Fibroblast of lung (primary cell): ENCODE measurements at regions not wholly inside any gene's neighbourhood (a gene's known extent, or its start where the extent isn't known, plus 50 kb on each side); places are given as distances from the start of the nearest gene placed in this dataset.

Experiments
- DNase-seq, 2 donors: peaks; one replicate each; pipeline versions ENCODE4 v3.0.0 to v3.0.0-alpha.2; 2010; ENCODE audit warnings: low read depth in 2 of 2
- H2AFZ ChIP-seq: 2 replicates; pipeline ENCODE4 v1.5.1; 2012; ENCODE audit warnings: low read length, control low read depth, inconsistent platforms
- H3K27ac ChIP-seq: 2 replicates; pipeline ENCODE4 v1.5.1; 2011; ENCODE audit warnings: low read length, control low read depth; ENCODE audit not compliant: insufficient read depth
- H3K27me3 ChIP-seq: 2 replicates; pipeline ENCODE4 v1.5.1; 2011; ENCODE audit warnings: mild to moderate bottlenecking, low read length; ENCODE audit not compliant: control insufficient read depth, insufficient read depth
- H3K36me3 ChIP-seq: 2 replicates; pipeline ENCODE4 v1.5.1; 2011; ENCODE audit warnings: low read length; ENCODE audit not compliant: control insufficient read depth, insufficient read depth
- H3K4me1 ChIP-seq: 2 replicates; pipeline ENCODE4 v1.5.1; 2011; ENCODE audit warnings: low read length; ENCODE audit not compliant: control insufficient read depth, insufficient read depth; ENCODE audit errors: extremely low read depth
- H3K4me2 ChIP-seq: 2 replicates; pipeline ENCODE4 v1.5.1; 2011; ENCODE audit warnings: low read length, control low read depth; ENCODE audit not compliant: insufficient read depth; ENCODE audit errors: extremely low read depth
- H3K4me3 ChIP-seq, 4 experiments: fragments of 200-600 bp in 1 of 4; sonication (generic) in 1 of 4; replicated peaks in 1 of 4; 2 replicates each; pipeline ENCODE4 v1.5.1; 2011 to 2016; ENCODE audit warnings: low read length in 4 of 4, low read depth in 3 of 4, mild to moderate bottlenecking in 3 of 4, control low read depth in 2 of 4, inconsistent platforms in 1 of 4, mixed read lengths in 1 of 4; ENCODE audit not compliant: insufficient read depth in 1 of 4; ENCODE audit errors: control extremely low read depth in 1 of 4
- H3K79me2 ChIP-seq: 2 replicates; pipeline ENCODE4 v1.5.1; 2012; ENCODE audit warnings: mild to moderate bottlenecking, low read length, inconsistent platforms; ENCODE audit not compliant: control insufficient read depth, insufficient read depth
- H3K9ac ChIP-seq: 2 replicates; pipeline ENCODE4 v1.5.1; 2011; ENCODE audit warnings: mild to moderate bottlenecking, low read length, control low read depth; ENCODE audit not compliant: insufficient read depth
- H3K9me3 ChIP-seq: 2 replicates; pipeline ENCODE4 v1.5.1; 2012; ENCODE audit warnings: low read depth, low read length; ENCODE audit not compliant: control insufficient read depth, insufficient read depth
- H4K20me1 ChIP-seq: 2 replicates; pipeline ENCODE4 v1.5.1; 2011; ENCODE audit warnings: low read length; ENCODE audit not compliant: control insufficient read depth, insufficient read depth; ENCODE audit errors: extremely low read depth
- EZH2 ChIP-seq: IDR thresholded peaks from 2 replicates; pipeline ENCODE4 v1.5.1; 2012; ENCODE audit warnings: low read length, control low read depth, mild to moderate bottlenecking; ENCODE audit errors: missing control alignments
- TF ChIP-seq, protein P1 (sequence below), 2 donors: IDR thresholded peaks in 1 of 2; conservative IDR thresholded peaks in 1 of 2; 1 replicate in 1 of 2; 2 replicates in 1 of 2; pipeline ENCODE4 v1.5.1; 2011 to 2012; ENCODE audit warnings: low read length in 2 of 2, control low read depth in 1 of 2, inconsistent platforms in 1 of 2, low read depth in 1 of 2, mild to moderate bottlenecking in 1 of 2

DNA sequence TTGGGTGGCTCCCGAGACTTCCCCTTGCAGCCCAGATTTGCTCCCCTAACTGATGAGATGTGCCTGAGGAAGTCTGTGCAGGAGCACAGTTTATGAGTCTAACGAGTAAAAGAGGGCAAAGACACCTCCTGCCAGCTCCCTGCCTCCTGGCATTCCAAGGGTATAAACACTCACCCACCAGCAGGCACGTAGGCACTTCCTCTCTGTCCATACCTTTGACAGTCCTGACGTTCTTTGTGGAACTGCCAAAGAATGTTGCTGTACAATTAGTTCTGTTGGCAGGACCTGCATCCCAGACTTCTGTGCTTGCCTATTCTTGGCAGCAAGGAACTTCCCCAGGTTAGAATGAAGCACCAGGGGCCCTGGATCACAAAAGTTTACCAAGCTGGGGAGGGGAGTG lies 889.3 kb downstream of the BCL11B start:
- TF ChIP-seq, protein P1, sequence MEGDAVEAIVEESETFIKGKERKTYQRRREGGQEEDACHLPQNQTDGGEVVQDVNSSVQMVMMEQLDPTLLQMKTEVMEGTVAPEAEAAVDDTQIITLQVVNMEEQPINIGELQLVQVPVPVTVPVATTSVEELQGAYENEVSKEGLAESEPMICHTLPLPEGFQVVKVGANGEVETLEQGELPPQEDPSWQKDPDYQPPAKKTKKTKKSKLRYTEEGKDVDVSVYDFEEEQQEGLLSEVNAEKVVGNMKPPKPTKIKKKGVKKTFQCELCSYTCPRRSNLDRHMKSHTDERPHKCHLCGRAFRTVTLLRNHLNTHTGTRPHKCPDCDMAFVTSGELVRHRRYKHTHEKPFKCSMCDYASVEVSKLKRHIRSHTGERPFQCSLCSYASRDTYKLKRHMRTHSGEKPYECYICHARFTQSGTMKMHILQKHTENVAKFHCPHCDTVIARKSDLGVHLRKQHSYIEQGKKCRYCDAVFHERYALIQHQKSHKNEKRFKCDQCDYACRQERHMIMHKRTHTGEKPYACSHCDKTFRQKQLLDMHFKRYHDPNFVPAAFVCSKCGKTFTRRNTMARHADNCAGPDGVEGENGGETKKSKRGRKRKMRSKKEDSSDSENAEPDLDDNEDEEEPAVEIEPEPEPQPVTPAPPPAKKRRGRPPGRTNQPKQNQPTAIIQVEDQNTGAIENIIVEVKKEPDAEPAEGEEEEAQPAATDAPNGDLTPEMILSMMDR (conservative IDR thresholded peaks at IDR 0.05 in 1 of 2, IDR thresholded peaks at IDR 0.05 in 1 of 2; ENCODE audit: low read depth in 1 of 2, low read length in 2 of 2): no peak
- TF ChIP-seq EZH2: no peak
- H3K9ac ChIP-seq: no peak overlapping the region
- H3K27me3 ChIP-seq: no peaks in the 10 kb centered on the region
- H3K36me3 ChIP-seq: no peaks in the 10 kb centered on the region
- H3K4me1 ChIP-seq: no peaks in the 10 kb centered on the region
- no peak overlapping the region for H3K4me3 ChIP-seq
- H3K9me3 ChIP-seq: no peaks in the 10 kb centered on the region
- no peak for DNase-seq
- H2AFZ ChIP-seq: no peak overlapping the region
- no peak overlapping the region for H3K27ac ChIP-seq
- no peaks in the 10 kb centered on the region for H3K79me2 ChIP-seq
- no peak overlapping the region for H3K4me2 ChIP-seq
- H4K20me1 ChIP-seq: no peaks in the 10 kb centered on the region

DNA sequence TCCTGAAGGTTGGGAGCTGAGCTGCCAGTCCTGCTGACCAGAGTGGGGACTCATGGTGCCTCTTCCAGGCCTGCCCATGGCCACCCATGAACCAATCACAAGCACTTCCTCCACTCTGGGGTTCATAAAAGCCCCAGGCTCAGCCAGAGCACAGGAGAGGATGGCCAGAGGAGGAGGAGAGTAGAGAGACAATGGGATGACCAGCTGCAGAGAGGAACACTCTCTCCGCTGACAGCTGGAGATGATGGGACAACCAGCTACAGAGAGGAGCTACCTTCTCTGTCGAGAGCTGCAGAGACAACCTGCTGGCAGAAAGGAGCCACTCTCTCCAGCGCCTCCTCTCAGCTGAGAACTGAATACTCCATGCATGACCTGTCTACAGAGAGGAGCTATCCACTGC lies 886.1 kb downstream of the BCL11B start:
- no peak overlapping the region for H2AFZ ChIP-seq
- no peaks in the 10 kb centered on the region for H3K36me3 ChIP-seq
- H3K4me1 ChIP-seq: no peaks in the 10 kb centered on the region
- DNase-seq: no peak
- no peaks in the 10 kb centered on the region for H3K27me3 ChIP-seq
- no peak overlapping the region for H3K4me3 ChIP-seq
- no peak overlapping the region for H3K27ac ChIP-seq
- no peaks in the 10 kb centered on the region for H4K20me1 ChIP-seq
- no peaks in the 10 kb centered on the region for H3K79me2 ChIP-seq
- no peaks in the 10 kb centered on the region for H3K9me3 ChIP-seq
- H3K4me2 ChIP-seq: no peak overlapping the region
- no peak overlapping the region for H3K9ac ChIP-seq
- no peak for TF ChIP-seq EZH2
- TF ChIP-seq, protein P1 (conservative IDR thresholded peaks at IDR 0.05 in 1 of 2, IDR thresholded peaks at IDR 0.05 in 1 of 2; ENCODE audit: low read depth in 1 of 2, low read length in 2 of 2): no peak

DNA sequence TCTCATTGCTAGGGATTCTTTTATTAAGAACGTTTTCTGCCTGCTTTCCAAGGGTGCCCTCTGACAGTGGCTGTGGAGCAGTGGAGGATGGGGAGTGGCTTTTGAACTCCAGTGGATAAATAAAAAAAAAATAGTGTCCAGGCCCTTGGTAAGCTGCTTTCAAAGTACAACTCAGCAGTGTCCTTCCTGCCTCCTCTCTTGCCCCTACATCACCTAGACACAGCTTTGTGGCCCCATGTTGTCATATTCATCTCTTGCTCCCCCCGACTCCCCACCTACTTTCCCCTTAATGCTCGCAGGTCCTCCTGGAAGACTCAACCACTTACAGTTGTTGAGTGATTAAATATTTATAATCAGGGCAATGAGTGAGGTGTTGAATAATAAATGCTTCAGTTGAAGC lies 880.9 kb downstream of the BCL11B start:
- Histone ChIP-seq H3K27me3 (no peaks in the 10 kb centered on the region), H3K4me2 (no peak overlapping the region), H3K36me3 (no peaks in the 10 kb centered on the region), H3K9me3 (no peaks in the 10 kb centered on the region), H3K9ac (no peak overlapping the region), H3K4me1 (no peaks in the 10 kb centered on the region), H3K27ac (no peak overlapping the region), H3K79me2 (no peaks in the 10 kb centered on the region), H2AFZ (no peak overlapping the region), H3K4me3 (no peak overlapping the region), H4K20me1 (no peaks in the 10 kb centered on the region)
- no peak for TF ChIP-seq EZH2
- DNase-seq: no peak

DNA sequence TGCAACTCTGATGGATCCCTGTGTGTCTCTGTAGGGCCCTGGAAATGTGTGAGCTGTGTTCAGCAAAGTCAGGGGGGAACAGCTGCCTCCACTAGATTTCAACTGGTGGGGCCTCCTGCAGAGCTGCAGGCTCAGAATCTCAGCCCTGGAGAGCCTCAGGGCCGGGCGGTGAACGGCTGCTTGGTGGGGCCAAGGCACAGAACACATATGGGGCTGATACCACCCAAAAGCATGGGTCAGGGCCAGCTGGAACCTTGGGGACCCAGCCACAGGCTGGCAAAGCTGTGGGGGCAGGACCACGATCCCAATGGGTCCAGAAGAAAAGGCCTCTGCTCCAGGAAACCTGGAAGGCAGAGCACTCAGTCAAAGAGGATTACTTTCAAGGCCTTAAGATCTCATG lies 878.5 kb downstream of the BCL11B start:
- no peaks in the 10 kb centered on the region for H4K20me1 ChIP-seq
- no peaks in the 10 kb centered on the region for H3K9me3 ChIP-seq
- no peaks in the 10 kb centered on the region for H3K79me2 ChIP-seq
- no peaks in the 10 kb centered on the region for H3K36me3 ChIP-seq
- H2AFZ ChIP-seq: no peak overlapping the region
- no peak overlapping the region for H3K4me2 ChIP-seq
- no peak overlapping the region for H3K9ac ChIP-seq
- H3K27me3 ChIP-seq: no peaks in the 10 kb centered on the region
- no peak overlapping the region for H3K4me3 ChIP-seq
- no peak overlapping the region for H3K27ac ChIP-seq
- no peak for TF ChIP-seq EZH2
- TF ChIP-seq, protein P1 (conservative IDR thresholded peaks at IDR 0.05 in 1 of 2, IDR thresholded peaks at IDR 0.05 in 1 of 2; ENCODE audit: low read depth in 1 of 2, low read length in 2 of 2): no peak
- no peaks in the 10 kb centered on the region for H3K4me1 ChIP-seq
- no peak for DNase-seq
